SKM-1 (cell line): ENCODE measurements at regions not wholly inside any gene's neighbourhood (a gene's known extent, or its start where the extent isn't known, plus 50 kb on each side); places are given as distances from the start of the nearest gene placed in this dataset.
"Not testable (repeated sequence)": the region's sequence is repeated elsewhere in the genome, so short reads cannot be mapped to it uniquely, and the experiment has no call there.

Experiments
- DNase-seq: peaks from one replicate; lab custom pipeline; 2025; ENCODE audit not compliant: unreplicated experiment; lab: John Stamatoyannopoulos, UW

GRCh38 chr6:114718186-114718585, 375.4 kb upstream of the HS3ST5 start:
- DNase-seq: no peak

- no peak for DNase-seq
Observed at GRCh38 chr6:114714836-114715507, 372.1 kb upstream of the HS3ST5 start.

- no peak for DNase-seq
Observed at GRCh38 chr6:114713690-114714089, 370.9 kb upstream of the HS3ST5 start.

GRCh38 chr6:114712129-114712662, 369.4 kb upstream of the HS3ST5 start:
- no peak for DNase-seq

GRCh38 chr6:114707081-114707620, 364.3 kb upstream of the HS3ST5 start:
- DNase-seq: no peak

- no peak for DNase-seq
Observed at GRCh38 chr6:114690625-114691024, 347.8 kb upstream of the HS3ST5 start.

- no peak for DNase-seq
Observed at GRCh38 chr6:114659513-114659912, 316.7 kb upstream of the HS3ST5 start.

- no peak for DNase-seq
Observed at GRCh38 chr6:114651611-114652010, 308.8 kb upstream of the HS3ST5 start.

- DNase-seq: no peak
Observed at GRCh38 chr6:114650891-114651290, 308.1 kb upstream of the HS3ST5 start.

- DNase-seq: no peak
Observed at GRCh38 chr6:114649298-114649697, 306.5 kb upstream of the HS3ST5 start.

- DNase-seq: no peak
Observed at GRCh38 chr6:114648847-114649246, 306.0 kb upstream of the HS3ST5 start.

- no peak for DNase-seq
Observed at GRCh38 chr6:114638341-114638740, 295.5 kb upstream of the HS3ST5 start.

- no peak for DNase-seq
Observed at GRCh38 chr6:114634016-114634415, 291.2 kb upstream of the HS3ST5 start.

GRCh38 chr6:114626226-114626625, 283.4 kb upstream of the HS3ST5 start:
- DNase-seq: not testable (repeated sequence)

GRCh38 chr6:114619621-114620200, 276.9 kb upstream of the HS3ST5 start:
- DNase-seq: no peak

GRCh38 chr6:114611696-114612095, 268.9 kb upstream of the HS3ST5 start:
- DNase-seq: no peak

GRCh38 chr6:114608091-114608490, 265.3 kb upstream of the HS3ST5 start:
- no peak for DNase-seq

GRCh38 chr6:114605656-114606055, 262.8 kb upstream of the HS3ST5 start:
- no peak for DNase-seq

- DNase-seq: no peak
Observed at GRCh38 chr6:114600381-114600780, 257.6 kb upstream of the HS3ST5 start.

- no peak for DNase-seq
Observed at GRCh38 chr6:114595591-114595990, 252.8 kb upstream of the HS3ST5 start.

GRCh38 chr6:114595186-114595585, 252.4 kb upstream of the HS3ST5 start:
- no peak for DNase-seq

GRCh38 chr6:114592506-114592905, 249.7 kb upstream of the HS3ST5 start:
- no peak for DNase-seq
